ENCODE measurements at regions not wholly inside any gene's neighbourhood (a gene's known extent, or its start where the extent isn't known, plus 50 kb on each side); places are given as distances from the start of the nearest gene placed in this dataset.

DNA sequence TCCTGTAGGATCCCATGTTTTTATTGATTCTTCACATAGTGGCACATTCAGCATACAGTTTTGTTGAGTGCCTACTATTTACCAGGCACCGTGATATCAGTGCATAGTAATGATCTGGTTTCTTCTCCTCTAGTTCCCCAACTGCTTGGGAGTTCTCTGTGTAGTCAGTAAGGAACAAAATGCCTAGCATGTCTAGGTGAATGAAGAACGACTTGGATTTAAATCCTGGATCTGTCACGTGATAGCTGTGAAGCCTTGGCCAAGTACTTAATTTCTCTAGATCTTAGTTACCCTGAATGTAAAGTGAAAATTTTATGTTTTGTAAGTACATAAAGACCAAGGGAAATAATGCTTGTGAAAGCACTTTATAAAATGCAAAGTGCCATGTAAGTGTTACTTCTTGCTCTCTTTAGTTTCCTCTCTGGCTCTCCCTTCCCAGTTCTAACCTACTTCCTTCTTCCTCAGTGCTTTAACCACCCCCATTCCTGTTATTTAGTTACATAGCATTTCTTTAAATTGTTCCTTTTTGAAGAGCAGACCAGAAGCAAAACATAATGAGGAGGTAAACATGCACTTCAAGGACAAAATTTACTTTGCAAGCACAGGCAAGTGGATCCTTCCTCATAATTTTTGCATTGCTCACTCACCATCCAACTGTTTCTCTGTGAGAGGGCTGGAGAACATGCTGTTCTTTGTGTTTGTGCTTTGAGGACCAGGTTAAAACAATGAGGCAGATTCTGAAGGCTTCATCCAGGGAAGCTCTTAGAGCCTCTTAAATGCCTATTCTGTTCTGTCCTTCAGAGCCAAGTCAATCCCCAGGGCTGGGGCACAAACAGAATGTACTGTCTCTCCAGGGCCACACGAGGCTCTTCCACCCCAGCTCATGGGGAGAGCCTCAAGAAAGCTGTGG lies 353.9 kb upstream of the TENM4 start:
- TF ChIP-seq POU2F2 (IDR thresholded peaks at IDR 0.05; ENCODE audit: borderline replicate concordance, low read depth, low read length): no peak
- TF ChIP-seq ZBED1 (IDR thresholded peaks at IDR 0.05; ENCODE audit: borderline replicate concordance): no peak
- no peak for TF ChIP-seq MXI1 (IDR thresholded peaks at IDR 0.05; ENCODE audit: low read depth, low read length)
- no peak for TF ChIP-seq NFIC (IDR thresholded peaks at IDR 0.05; ENCODE audit: low read depth, low read length)
- no peak for TF ChIP-seq EP300 (IDR thresholded peaks at IDR 0.05; ENCODE audit: borderline replicate concordance in 1 of 2, control insufficient read depth in 1 of 2, low read depth in 2 of 2, low read length in 2 of 2)
